LNCaP clone FGC (cell line): ENCODE measurements at regions not wholly inside any gene's neighbourhood (a gene's known extent, or its start where the extent isn't known, plus 50 kb on each side); places are given as distances from the start of the nearest gene placed in this dataset.

Experiments
- DNase-seq: peaks from one replicate; pipeline ENCODE4 v3.0.0-alpha.2; 2011; ENCODE audit warnings: low read depth
- H3K4me3 ChIP-seq: 2 replicates; pipeline ENCODE4 v1.5.1; 2011; ENCODE audit warnings: mild to moderate bottlenecking, low read depth, low read length, control low read depth
- TF ChIP-seq, protein P1 (sequence below): IDR thresholded peaks from 2 replicates; pipeline ENCODE4 v1.5.1; 2012; ENCODE audit warnings: mild to moderate bottlenecking; ENCODE audit not compliant: control insufficient read depth, insufficient read depth; ENCODE audit errors: extremely low read depth

DNA sequence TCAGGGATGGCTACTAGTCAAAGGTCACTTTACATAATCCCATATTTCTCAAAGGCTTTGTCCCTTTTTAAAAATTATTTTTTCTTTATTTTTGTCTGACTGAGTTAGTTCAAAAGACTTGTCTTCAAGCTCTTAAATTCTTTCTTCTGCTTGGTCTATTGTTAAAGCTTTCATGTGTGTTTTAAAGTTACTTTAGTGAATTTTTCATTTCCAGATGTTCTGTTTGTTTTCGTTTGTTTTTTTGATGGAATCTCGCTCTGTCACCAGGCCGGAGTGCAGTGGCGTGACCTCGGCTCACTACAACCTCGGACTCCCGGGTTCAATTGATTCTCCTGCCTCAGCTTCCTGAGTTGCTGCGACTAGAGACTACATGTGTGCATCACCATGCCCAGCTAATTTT lies 55.0 kb upstream of the SNCAIP start:
- TF ChIP-seq, protein P1, sequence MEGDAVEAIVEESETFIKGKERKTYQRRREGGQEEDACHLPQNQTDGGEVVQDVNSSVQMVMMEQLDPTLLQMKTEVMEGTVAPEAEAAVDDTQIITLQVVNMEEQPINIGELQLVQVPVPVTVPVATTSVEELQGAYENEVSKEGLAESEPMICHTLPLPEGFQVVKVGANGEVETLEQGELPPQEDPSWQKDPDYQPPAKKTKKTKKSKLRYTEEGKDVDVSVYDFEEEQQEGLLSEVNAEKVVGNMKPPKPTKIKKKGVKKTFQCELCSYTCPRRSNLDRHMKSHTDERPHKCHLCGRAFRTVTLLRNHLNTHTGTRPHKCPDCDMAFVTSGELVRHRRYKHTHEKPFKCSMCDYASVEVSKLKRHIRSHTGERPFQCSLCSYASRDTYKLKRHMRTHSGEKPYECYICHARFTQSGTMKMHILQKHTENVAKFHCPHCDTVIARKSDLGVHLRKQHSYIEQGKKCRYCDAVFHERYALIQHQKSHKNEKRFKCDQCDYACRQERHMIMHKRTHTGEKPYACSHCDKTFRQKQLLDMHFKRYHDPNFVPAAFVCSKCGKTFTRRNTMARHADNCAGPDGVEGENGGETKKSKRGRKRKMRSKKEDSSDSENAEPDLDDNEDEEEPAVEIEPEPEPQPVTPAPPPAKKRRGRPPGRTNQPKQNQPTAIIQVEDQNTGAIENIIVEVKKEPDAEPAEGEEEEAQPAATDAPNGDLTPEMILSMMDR = no peak
- DNase-seq = no peak
- H3K4me3 ChIP-seq = no peak overlapping the region

DNA sequence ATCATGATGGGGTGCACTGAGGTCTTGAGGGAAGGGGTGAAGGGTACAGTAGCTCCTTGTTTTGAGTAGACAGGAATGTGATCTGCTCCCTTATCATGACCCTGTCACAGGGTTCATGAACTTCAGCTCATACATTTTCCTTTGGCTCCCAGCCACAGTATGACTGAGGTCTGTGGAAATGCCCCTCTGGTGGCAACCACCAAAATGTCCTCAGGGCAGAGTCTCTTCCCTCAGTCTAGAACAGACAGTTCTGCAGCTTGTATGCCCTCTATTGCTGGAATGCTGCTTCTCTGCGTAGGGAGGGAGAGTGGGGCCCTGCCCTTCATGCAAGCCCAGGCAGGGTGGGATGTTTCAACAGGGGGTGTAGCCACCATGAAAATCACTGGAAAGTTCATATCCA lies 53.8 kb upstream of the SNCAIP start:
- no peak overlapping the region for H3K4me3 ChIP-seq
- DNase-seq = no peak
- TF ChIP-seq, protein P1 = no peak

DNA sequence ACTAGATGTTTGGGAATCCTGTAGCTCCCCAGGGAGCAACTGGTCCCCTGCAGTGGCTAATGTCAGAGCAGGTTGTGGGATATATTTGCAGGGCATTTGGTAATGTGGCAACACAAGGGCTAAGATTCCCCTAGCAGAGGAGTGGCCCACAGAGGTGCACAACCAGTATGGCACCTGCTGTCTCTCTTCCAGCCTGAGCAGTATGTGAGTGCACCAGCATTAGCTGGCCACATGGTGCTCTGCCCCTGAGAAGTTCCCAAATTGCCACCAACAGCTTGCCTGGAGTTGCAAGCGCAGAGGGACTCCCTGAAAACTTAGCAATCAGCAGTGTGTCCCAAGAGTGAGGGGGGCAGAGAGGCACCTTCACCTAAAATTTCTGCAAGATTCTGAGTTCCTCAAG lies 53.2 kb upstream of the SNCAIP start:
- TF ChIP-seq, protein P1 = no peak
- no peak for DNase-seq
- no peak overlapping the region for H3K4me3 ChIP-seq

DNA sequence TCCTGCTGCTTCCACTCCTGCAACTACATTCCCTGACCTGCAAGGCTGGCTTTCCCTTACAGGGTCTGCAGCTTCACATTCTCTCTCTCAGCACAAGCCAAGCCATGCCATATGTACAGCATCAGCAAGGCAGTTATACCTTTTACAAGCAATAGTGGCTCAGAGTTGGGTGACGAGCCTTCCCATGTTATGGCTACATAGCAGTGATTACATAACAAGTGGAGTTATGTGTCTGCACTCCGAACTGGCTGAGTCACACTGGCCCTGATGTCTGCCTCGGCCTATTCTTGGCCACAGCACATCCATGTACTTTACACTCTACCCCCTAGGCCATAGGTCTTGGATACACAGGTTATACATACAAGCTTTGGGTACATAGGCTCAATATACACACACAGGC lies 52.0 kb upstream of the SNCAIP start:
- no peak for DNase-seq
- TF ChIP-seq, protein P1 = no peak
- no peak overlapping the region for H3K4me3 ChIP-seq

DNA sequence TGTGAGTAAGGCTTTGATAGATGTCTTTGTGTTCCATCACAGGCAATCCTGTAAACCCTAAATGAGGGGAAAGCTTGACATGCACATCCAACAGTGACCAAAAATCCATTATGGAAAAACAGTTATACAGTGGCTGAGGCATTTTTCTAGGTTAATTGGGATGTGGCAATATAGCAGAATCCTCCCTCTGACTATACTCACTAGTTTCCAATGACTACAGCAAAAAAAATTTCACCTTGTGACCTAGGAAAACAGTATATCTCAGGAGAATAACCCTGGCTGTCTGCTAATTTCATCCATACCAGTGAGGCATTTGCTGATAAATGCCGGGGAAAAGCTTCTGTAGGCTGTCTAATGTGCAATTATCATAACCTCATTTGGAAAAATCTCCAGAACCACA lies 49.9 kb upstream of the SNCAIP start:
- DNase-seq = no peak
- TF ChIP-seq, protein P1 = no peak
- H3K4me3 ChIP-seq = no peak overlapping the region
